Colon (tissue), 2 donors: ENCODE measurements at regions not wholly inside any gene's neighbourhood (a gene's known extent, or its start where the extent isn't known, plus 50 kb on each side); places are given as distances from the start of the nearest gene placed in this dataset.
"Not testable (repeated sequence)": the region's sequence is repeated elsewhere in the genome, so short reads cannot be mapped to it uniquely, and the experiment has no call there.

Experiments used
- FAIRE-seq: peaks from 2 replicates; lab custom pipeline; 2012; peaks lifted over from hg19 to GRCh38; lab: Jason Lieb, UNC
- donor health status: control.
- donor health status: control.

DNA sequence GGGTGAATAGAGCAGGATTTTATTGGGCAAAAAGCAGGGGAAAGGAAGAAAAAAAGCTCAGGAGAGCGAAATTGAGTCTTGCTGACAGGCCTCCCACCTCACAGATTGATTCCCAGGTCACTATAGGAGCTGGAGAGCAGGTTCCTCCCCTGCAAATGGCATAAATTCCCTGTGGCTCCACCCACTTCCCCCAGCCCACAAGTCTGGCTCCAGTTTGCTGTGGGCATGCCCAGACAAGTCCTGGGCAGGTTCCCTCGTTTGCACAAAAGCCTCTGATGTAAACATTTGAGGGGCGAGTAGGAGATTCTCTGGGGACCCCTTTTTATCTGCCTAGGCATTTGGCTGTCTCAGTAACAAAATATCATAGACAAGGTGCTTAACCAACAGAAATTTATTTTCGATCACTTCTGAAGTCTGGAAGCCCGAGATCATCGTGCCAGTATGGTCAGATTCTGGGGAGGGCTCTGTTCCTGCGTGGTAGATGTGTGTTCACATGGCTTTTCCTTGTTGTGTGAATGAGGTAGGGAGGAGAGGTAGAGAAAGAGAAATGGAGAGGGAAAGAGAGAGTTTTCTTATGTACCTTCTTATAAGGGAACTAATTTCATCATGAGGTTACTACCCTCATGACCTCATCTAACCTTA, 614.5 kb downstream of the MAT2B start:
- no peak for FAIRE-seq

DNA sequence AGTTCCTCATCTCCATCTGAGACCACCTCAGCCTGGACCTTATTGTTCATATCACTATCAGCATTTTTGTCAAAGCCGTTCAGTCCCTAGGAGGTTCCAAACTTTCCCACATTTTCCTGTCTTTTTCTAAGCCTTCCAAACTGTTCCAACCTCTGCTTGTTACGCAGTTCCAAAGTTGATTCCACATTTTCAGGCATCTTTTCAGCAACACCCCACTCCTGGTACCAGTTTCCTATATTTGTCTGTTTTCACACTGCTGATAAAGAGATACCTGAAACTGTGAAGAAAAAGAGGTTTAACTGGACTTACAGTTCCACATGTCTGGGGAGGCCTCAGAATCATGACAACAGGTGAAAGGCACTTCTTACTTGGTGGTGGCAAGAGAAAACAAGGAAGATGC, 622.1 kb downstream of the MAT2B start:
- FAIRE-seq = no peak

DNA sequence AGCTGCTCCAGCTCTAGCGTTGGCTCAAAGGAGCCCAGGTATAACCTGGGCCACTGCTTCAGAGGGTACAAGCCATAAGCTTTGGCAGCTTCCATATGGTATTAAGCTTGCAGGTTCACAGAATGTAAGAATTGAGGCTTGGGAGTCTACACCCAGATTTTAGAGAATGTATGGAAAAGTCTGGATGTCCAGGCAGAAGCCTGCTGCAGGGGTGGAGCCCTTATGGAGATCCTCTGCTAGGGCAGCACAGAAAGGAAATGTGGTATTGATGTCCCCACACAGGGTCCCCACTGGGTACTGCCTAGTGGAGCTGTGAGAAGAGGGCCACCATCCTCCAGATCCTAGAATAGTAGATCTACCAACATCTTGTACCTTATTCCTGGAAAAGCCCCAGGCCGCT, 626.9 kb downstream of the MAT2B start:
- no peak for FAIRE-seq

DNA sequence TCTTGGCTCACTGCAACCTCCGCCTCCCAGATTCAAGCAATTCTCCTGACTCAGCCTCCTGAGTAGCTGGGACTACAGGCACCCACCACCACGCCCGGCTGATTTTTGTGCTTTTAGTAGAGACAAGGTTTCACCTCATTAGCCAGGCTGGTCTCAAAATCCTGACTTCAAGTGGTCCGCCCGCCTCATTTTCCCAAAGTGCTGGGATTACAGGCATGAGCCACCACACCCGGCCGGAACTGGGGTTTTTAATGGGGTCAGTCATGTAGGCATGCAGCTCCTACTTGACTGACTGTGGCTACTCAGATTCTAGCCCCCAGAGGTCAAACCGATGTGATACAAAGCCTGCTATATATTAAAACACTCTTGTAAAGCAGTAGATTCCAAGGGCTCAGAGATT, 631.7 kb downstream of the MAT2B start:
- no peak for FAIRE-seq

DNA sequence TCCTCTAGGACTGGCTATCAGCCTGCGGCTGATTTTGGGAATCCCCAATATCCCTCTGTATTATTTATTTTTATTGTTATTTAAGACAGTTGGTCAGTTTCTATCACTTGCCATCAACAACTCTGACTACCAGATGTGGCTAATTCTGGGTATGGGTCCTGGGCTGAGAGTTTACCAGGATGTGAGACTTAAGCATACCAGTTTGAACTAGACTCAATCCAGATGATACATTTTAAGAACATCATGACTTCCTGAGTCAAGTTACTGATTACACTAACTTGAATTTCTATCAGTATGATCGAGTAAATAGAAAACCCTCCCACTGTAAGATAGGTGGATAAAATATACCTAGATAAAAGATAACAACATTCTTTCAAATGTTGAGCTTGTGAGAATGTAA, 634.0 kb downstream of the MAT2B start:
- FAIRE-seq = no peak

DNA sequence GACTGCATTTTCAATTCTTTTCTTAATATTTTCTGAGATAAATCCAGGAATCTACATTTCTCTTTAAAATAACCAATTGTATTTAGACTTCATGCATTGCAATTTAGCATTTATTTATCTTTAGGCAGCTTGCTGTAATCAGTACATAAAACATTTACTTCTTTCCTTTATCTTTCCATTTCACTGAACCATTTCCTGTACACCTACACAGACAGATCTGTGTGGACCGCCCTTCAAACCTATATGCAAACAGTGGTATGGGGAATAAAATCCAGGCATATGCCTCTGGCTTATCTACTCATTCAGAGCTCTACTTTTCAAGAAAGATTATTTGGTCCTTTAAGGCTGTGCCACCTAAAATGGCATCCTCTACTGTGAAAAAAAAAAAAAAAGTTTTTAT, 640.0 kb downstream of the MAT2B start:
- FAIRE-seq = no peak

DNA sequence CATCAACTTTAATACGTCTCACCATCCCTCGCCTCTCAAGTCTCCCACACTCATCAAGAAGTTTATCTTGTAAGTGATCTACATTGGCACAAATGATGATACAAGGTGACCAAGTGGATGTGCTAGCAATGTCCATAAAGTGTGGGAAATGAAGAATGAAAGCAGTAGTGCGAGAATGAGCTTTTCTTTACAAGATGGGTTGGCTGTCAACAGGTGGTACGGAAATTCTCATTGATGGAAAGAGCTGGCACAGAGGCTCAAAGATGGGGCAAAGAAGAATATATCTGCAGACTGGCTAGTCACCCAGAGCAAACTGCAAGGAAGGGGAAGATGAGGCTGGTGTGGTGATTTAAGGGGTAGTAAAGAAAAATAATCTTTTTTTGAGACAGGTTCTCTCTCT, 640.8 kb downstream of the MAT2B start:
- no peak for FAIRE-seq

DNA sequence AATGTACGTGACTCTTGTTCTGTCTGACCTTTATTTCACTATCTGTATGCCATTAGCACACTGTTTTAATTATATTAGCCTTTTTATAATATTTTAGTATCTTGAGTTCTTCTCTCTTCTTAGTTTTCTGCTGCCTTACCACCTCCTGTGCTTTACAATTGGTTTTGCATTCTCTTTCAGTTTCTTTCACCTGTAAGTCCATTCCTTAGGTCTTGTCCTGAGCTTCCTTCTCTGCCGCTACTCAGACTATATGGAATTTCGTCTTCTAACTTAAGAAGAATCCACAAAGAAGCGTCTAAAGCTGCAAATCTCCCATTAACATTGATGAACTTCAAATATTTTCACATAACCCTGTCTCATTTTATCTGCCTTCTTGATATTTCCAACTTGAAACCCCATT, 642.9 kb downstream of the MAT2B start:
- no peak for FAIRE-seq

DNA sequence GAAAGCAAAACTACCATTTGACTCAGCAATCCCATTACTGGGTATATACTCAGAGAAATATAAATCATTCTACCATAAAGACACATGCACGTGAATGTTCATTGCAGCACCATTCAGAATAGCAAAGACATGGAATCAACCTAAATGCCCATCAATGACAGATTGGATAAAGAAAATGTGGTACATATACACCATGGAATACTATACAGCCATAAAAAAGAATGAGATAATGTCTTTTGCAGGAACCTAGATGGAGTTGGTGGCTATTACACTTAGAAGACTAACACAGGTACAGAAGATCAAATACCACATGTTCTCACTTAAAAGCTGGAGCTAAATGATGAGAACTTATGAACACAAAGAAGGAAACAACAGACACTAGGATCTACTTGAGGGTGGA, 647.1 kb downstream of the MAT2B start:
- not testable (repeated sequence) for FAIRE-seq

DNA sequence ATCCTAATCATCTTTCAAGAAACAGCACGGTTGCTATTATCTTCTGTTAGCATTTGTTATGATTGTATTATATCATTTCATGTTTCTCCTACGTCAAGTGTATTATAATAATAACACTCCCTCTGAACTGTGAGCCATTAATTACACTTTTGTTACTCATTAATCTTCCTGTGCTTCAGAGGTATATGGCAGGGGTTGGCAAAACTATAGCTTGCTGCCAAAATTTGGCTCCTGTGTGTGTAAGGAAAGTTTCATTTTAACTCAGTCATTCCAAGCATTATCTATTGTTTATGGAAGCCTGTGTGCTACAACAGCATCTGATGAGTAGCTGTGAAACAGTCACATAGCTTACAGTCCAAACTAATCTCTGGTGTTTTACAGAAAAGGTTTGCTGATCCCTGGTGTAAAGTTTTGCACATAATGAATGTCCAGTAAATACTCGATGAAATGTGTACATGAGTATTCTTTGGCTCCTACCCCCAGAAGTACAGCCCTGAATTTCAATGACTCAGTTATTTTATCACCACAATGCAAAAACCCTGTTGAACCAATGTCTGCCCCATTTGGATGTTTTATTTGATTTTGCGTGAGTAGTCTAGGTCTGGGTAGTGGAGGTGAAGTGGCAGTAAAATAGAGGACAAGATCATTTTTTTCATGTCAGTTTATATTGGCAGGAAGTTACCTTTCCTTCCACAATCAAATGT, 648.2 kb downstream of the MAT2B start:
- no peak for FAIRE-seq

DNA sequence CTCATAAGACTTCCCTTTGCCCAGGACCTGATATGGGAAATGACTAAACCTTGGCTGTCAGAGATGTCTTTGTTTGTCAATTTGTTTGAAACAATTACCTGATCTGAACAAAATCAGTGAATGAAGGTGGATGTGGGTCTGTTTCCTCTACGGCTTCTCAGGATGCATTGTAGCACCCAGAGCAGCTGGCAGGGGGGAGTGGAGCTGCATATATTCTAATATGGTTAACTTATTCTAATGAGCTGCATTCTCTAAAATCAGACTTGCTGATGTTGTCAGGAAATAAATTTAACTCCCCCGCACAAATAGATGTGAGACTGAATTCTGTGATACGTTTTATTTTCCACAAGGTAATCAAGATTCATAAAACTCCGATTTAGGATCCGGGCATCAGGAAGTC, 665.4 kb downstream of the MAT2B start:
- no peak for FAIRE-seq

DNA sequence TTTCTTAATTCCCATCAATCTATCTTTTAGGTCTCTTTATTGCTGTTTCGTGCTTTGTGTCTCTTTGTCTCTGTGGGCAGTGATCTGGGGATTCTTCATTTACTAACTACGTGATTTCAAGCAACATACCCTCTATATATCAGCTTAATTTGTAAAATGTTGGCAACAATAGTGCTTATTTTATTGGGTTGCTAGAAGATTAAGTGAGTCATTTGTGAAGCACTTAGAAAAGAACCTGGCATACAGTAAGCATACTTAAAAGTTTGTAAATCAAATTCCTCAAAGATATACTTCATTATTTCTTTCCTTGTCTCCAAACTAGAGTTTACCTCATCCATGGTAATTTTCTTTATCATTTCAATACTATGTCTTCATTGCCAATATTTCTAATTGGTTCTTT, 669.7 kb downstream of the MAT2B start:
- FAIRE-seq = no peak

DNA sequence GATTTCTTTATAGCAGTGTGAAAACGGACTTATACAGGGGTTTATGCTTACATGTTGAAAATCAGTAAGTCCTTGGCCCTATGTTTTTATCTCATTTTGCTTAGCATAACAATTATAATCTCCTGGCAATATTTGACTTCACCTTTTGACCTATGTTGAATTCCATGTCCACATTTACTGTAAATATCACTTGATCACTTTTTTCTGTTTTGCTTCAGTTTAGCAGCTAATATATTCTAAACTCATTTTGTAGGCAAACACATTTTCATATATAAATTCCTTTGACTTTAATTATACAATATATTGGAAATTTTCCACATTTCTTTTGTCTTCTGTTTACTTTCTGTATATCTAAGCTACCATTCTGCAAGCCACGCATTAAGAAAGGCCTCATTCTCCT, 674.0 kb downstream of the MAT2B start:
- FAIRE-seq = no peak

DNA sequence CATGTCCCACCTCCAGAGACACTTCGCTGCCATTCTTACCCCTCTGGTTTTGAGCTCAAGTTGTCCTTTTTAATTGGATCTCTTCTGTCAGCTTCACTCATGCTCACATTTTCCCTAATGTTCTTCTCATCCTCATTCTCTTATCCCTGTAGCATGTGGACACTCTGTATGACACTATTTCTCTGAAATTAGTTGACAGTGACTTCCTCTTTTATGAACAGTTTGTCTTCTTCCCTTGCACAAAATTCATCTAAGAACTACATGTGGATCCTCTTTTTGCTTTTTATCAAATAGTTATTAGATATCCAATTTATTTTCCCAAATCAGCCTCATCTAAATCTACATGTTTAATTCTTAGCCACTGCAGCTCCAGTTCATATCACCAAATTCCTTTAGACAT, 676.2 kb downstream of the MAT2B start:
- FAIRE-seq = no peak

DNA sequence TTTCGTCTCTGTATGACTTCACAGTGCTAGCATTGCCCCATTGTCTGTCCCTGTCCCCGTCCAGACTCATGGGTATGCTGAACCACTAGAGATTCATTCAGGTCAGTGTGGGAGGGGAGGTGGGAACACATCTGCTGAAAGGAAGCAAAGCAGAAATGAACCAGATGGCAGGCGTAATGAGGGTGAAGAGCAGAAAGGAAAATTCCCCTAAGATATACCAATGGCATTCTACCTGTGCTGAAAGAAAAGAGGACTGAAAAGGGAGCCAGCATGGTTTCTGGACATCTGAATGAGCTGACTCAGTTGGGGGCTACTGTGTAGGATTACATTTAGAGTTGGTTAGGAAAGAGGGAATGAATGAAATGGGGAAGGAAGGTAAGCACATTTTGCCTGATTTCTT, 678.7 kb downstream of the MAT2B start:
- no peak for FAIRE-seq

DNA sequence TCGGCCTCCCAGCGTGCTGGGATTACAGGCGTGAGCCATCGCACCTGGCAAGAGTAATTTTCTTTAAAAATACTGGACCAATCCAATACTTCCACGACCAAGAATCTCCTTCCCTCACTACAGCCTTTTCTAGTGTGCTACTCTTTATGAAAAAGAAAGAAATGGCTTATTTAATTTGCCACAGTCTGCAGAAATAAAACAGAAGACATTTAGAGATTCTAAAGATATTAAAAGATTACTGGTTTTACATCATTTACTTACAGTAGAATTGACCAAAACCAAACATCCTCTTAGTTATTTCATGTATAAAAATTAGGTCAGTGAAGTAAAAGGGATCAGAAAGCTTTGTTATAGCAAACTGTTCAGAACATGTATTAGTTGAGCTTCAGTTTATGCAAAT, 679.6 kb downstream of the MAT2B start:
- no peak for FAIRE-seq

DNA sequence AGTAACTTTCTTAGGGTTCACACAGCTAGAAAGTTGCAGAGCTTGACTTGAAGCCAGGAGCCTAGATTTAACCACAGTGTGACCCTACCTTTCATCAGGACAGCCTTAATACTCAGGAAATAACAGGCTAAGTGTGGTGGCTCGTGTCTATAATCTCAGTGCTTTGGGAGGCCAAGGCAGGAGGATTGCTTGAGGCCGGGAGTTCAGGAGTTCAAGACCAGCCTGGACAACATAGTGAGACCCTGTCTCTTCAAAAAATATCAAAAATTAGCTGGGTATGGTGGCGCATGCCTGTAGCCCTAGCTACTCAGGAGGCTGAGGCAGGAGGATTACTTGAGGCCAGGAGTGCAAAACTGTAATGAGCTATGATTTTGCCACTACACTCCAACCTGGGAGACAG, 681.1 kb downstream of the MAT2B start:
- FAIRE-seq = no peak

DNA sequence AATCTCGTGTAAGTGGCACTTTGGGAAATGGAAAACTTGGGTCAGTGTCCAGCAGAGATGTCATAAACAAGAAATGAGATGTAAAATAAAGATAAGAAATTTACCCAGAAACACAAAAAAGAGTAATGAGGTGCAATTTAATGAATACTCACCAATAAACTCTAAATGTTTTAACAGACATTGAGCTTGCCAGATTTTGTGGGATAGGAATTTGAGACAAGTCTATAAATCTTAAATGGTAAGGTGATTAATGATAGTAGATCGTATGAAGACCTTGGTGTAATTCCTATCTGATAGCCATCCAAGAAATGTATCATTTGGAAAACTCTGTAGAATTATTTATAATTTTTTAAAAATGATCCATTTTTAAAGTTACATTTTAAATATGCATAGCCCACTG, 682.4 kb downstream of the MAT2B start:
- no peak for FAIRE-seq

DNA sequence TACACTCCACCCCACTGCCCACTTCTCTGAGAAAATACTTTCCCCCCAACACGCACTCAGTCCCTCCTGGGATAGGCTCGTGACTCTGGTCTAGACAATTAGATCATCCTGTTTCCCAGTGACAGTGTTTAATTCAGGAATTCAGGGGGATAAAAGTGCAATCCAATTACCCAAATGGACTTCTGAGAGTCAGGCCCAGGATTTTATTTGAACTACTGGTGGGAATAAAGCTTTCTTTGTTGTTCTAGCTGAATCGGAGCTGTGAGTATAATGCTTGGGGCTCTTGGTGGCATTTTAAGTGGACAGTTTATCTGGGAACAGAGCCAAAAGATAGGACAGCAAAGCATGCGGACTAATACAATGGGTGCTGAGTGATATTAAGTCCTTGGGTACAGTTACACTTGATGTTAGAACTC, 683.3 kb downstream of the MAT2B start:
- no peak for FAIRE-seq

DNA sequence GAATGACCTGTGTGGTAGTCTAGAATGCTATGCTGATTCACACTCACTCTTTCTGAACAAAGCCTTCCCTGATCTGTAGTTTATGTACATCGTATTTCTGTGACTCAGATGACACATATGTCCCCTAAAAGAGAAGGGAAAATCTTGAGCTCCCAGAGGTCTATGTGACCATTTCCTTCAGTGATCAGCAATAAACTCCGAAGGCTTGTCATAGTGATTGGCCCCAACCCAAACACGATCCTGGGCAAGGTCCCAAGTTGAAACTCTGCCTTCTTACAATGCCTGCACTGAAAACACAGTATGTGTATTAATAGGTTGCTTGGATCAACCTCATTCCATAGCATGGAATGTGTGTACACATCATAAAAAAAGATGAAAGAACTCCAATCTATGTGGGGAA, 685.8 kb downstream of the MAT2B start:
- FAIRE-seq = no peak

DNA sequence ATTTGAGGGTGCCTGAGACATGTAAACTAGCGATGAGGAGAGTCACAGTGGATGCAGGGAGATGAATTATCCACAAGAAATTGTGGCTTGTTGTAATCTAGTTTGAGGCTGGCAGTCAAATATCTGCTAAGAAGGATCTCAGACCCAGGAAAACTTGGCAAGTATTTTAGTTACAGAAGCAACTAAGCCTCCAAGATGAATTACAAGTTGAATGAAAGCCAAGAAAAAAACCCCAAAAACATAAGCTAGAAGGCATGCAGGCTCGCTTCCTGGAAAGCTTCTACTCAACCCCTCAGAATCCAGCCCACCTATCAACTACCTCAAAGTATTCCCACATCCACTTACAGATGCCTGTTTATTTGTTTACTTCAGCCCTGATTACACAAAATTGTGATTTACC, 696.9 kb downstream of the MAT2B start:
- FAIRE-seq = no peak

DNA sequence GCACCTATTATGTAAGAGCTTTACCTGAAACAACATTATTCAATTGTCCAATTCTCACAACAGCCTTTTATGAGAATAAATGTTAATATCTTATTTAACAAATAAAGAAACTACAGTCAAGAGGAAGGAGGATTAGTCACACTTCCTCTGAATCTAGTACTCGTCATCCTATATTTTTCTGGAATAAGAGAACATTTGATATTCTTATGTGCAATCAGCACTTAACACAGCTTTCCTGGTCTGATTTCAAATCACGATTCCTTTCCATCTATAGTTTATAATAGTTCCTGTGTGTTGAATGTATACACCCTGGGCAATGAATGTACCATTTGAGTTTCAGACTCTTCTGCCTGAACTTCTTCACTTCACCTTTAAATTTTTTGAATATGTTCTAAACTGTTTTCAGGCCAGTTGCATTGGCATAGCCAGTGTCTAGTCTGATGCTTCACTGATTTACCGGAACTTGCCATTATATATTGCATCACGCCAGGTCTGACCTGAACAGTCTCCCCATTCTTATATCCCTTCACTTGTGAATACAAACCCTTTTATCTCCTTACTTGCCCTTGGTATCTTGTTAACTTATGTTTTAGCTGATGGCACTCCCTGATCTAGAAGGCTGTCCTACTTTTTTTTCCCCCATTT, 698.3 kb downstream of the MAT2B start:
- FAIRE-seq = no peak

DNA sequence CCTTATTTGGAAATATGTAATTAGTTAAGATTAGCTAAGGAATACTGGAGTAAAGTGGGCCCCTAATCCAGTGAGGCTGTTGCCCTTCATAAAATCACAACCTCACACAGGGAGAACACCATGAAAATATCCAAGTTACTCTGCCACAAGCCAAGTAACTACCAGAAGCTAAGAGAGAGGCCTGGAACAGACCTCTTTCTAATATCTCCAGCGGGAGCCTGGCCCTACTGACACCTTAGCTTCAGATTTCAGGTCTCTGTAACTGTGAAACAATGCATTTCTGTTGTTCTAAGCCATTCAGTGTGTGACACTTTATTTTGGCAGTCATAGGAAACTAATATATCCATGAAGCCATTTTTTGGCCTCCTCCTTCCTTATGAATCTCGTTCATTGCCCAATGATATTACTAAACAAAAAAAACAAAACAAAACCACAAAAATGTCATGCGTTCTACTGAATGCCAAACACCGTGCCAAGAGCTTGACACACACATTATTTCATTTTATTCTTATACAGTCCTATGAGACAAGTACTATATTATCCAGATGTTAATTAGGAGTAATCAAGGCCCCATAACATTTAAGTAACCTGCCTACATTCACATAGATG, 699.0 kb downstream of the MAT2B start:
- no peak for FAIRE-seq
